NCI-H1092 treated with DMSO at 0.1 percent for 48 hours (cell line): ENCODE measurements at regions not wholly inside any gene's neighbourhood (a gene's known extent, or its start where the extent isn't known, plus 50 kb on each side); places are given as distances from the start of the nearest gene placed in this dataset.

Experiments
- DNase-seq: peaks from one replicate; lab custom pipeline; 2025; lab: John Stamatoyannopoulos, UW

DNA sequence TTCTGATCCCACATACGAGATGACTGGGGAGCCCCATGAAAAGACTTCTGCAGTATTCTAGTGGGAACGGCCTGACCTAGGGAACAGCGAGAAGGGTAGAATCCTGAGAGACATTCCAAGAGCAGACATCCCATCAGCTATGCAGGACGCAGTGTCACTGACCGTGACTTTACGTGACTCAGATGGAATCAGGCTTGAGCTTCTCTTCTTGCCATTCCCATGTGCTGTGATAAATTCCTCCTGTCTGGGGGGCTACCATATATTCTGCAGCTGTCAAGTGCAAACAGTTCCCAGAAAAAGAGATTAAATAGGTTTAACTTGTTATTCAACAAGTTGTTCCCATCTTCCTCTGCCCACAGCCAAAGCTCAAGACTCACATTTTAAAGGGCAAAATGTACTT, 73.1 kb upstream of the PDE1C start:
- no peak for DNase-seq

GRCh38 chr7:32142649-32143048, 72.4 kb upstream of the PDE1C start:
- no peak for DNase-seq

DNA sequence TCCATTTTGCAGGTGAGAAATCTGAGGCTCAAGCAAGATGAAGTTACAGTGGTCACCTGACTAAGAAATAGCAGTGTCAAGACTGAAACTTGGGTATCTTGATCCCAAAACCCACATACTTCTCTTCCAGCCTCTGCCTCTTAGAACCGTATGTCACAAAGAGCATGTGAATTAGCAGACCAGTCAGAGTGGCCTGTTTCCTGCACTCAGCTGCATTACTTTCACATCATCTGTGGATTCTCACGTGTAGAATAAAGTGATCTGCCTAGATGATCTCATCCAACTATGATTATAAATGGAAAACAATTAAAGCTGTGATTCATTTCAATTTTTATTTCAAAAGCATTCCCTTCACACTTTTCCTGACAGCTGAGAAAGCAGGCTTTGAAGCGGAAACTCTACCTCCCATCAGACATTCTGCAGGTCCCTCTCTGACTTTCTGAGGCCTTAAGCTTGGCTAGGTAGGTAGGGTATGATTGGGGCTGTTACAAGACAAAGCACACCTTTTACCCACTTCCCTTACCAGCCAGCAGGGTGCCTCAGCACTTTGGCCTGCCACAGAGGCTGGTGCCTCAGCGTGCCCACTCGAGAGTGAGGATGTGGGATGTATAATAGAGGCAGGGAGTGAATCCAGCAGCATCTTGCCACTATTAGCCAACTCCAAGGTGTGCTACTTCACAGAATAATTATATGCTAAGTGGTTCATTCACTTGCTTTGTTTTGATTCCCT, 70.2 kb upstream of the PDE1C start:
- DNase-seq: no peak

- no peak for DNase-seq
Measured at GRCh38 chr7:32137059-32137458, 66.9 kb upstream of the PDE1C start.

GRCh38 chr7:32131091-32131490, 60.9 kb upstream of the PDE1C start:
- DNase-seq: no peak

- no peak for DNase-seq
Measured at GRCh38 chr7:32126843-32127242, 56.6 kb upstream of the PDE1C start.
